D341Med (cell line): ENCODE measurements at regions not wholly inside any gene's neighbourhood (a gene's known extent, or its start where the extent isn't known, plus 50 kb on each side); places are given as distances from the start of the nearest gene placed in this dataset.
A peak's percentile ranks its signal among the peaks of the same experiment; 100 is the strongest.

Experiments used
- DNase-seq: peaks from one replicate; pipeline ENCODE4 v3.0.0; 2012; ENCODE audit warnings: low spot score

DNA sequence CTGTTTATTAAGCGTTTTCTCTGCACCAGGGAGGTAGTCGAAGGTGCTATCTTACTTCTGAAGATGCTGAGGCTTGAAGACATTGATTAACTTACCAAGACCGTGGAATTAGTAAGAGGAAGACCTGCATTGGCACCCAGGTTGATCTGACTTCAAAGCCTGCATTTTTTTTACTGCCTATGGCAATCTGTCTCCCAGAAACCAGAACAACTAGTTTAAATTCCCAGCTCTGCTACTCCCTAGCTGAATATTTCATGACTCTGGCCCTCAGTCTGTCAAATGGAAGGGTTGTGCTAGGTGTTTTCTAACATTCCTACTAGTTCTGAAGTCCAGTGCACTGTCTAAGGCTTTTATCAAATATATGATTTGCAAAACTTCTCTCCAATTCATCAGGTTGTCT, 52.0 kb upstream of the GRAMD1B start:
- DNase-seq = no peak

DNA sequence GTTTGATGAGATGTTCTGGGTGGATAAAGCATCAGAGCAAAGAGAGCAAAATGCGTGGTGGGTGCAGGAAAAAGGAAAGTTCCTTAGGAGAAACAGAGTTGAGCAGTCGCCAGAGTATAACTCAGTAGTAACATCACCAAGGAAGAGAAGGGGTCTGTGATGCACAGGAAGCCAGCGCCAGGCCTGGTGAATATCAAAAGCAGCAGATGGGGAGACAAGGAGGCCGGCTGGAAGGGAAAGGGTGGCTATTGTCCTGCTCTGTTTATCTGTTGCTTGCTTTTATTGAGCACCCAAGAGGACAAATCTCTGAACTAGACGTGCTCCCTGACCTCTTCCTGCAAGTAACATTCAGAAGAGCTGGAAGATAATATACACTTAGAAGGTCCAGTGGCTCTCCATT, 52.7 kb upstream of the GRAMD1B start:
- no peak for DNase-seq

DNA sequence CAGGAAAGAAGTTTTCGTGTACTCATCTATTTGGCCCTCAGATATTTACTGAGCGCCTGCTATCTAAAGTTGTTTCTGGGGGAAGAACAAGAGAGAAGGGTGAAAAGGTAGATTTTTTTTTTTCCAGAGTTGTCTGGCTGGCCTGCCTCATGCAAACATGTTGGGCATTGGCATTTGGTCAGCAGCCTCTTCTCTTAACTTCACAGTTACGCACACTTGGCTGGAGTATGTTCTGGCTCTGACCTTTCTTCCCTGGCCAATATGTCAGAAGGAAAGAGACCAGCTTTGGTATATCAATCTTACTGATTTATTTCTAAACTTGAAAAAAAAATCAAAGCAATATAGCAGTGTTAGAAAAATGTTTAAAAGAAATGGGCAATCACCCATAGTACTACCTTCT, 54.2 kb upstream of the GRAMD1B start:
- no peak for DNase-seq

DNA sequence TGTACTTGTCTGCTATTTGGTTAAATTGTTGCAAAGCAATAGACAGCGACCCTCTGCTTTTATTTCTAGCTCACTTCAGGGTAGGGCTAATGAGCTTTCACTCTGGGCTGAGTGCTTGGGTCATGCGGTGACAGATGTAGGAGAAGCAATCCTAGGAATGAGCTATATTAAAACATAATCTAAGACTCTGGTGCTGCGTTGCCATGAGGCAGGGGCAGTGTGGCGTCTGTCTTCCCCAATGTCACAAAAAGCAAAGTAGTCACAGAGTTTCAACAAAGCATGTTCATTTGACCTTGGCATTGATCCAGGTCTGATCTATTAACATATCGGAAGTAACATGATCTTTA, 55.5 kb upstream of the GRAMD1B start:
- no peak for DNase-seq

DNA sequence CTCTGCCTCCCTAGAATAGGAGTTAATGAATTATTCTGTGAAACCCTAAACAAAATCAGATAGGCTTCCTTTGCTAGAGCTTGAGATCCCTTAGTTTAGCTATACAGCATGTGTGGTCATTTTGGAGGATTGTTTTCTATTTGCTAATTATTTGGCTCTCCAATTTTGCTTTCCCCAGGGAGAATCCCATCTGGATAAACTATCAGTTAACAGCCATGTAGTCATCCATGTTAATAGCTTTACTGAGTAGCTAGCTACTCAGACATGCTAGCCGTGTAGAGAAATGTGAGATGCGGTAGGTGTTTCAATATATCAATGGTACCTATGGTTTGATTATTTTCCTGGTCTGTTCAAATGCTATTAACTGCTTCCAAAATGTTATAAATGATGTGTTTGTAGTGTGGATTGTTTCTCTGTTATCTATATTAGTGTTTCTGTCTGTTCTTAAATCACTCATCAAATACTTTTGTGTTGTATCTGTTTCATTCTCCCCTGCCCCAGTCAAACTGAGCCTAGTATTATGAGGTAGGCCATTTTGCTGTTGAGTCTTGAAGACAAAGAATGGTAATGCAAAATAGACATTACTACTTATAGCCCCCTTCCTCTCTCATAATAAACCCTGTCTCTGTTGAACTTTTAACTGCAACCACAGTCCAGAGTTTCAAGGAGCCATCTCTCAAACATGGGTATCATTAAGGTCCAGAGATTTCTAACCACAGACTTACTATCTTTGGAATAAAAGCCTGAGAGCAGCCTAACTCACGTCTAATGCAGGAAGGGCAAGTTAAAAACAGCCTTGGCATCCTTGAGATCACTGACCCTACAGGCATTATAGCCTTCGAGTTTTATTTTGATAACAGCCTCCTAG, 56.1 kb upstream of the GRAMD1B start:
- no peak for DNase-seq

DNA sequence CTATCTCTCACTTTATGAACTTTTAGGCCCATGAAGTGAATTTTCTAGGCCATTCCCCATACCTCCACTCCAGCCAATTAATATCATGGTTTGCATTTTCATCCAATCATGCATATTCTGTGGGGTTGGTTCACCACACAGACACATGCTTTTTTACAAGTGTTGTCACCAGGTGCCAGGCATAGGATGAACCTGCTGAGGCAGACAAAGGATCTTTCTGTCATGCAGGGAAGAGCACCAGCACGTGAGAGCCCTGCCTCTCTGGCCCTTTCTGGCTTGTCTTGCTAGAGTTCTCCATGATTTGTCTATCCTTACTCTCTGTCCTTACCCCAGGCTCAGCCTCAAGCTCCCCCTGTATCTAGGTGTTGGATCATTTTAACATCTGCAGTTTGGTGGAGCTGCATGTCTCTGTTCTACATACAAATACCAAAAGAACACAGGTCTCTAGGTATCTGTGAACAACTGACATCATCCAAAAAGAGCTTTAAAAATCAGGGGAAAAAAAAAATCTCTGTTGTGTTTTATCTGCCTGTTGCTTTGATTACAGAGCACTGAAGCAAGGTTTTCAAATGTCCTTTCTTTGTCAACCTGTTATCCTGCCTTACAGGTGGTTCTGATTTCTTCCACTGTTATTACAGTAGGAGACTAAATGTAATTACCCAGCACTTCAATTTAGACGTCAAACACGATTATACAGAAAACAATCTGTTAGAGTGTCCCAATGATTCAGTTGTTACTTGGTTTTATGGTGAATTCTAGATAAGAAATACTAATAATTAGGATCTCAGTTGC, 58.4 kb upstream of the GRAMD1B start:
- DNase-seq = no peak

DNA sequence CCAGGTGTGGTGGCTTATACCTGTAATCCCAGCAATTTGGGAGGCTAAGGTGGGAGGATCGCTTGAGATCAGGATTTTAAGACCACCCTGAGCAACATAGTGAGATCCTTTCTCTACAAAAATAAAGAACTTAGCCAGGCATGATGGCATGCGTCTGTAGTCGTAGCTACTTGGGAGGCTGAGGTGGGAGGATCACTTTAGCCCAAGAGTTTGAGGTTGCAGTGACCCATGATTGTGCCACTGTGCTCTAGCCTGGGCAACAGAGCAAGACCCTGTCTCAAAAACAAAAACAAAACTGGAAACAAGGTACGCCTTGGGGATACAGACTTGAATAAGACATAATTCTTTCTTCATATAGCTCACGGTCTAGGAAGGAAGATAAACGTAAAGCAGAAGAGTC, 63.1 kb upstream of the GRAMD1B start:
- no peak for DNase-seq

DNA sequence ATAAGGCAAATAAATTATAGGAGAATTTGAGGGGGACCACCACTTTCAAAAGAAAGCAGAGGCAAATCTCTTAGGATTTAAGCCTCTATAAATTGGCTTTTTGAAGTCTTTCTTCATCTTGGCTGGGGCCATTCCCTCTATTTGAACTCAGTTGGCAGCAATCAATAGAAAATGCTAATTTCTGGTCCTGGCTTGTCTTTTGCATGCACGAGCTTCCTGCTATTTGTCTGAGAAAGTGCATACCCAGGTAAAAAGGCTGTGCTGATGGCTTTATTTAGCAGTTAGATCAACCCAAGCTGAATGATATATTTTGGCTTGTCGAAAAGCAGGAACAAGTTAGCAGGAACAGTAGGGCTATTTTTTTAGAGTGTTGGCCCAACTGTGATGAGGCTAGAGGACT, 64.1 kb upstream of the GRAMD1B start:
- no peak for DNase-seq

DNA sequence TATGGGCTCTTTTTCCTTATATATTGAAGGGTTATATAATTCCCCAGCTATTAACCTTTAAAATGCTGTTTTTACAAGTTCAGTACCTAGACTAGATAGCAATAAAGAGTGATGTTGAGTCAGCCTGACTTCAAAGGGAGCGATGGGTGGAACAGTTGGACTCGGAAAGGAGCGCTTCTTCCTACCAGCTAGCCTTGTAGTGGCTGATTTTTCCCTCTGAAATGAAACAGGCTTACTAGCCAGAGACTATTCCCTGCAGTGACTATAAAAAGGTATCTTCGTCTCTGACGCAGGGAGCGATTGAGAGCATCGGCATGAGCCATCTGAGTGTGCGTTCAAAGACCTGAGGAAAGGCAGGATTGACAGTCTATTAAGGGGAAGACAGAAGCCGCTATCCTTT, 66.0 kb upstream of the GRAMD1B start:
- no peak for DNase-seq

DNA sequence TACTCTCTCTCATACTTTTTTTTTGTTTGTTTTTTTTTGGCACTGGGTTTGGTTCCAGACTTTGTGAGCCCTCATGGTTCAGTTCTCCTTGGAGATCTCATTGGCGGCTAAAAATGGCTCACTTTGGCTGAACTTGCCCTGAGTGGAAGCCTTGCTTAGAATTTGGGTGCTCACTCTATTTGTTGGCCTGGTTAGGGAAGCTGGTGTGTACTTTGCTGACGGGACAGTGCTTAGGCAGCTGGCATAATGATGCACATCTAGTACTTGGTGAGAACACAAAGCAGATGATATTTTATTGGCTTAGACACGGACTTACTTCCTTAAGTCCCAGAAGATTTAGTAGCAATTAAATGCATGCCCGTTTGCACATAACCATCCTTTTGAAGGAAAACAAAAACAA, 66.5 kb upstream of the GRAMD1B start:
- DNase-seq = no peak

DNA sequence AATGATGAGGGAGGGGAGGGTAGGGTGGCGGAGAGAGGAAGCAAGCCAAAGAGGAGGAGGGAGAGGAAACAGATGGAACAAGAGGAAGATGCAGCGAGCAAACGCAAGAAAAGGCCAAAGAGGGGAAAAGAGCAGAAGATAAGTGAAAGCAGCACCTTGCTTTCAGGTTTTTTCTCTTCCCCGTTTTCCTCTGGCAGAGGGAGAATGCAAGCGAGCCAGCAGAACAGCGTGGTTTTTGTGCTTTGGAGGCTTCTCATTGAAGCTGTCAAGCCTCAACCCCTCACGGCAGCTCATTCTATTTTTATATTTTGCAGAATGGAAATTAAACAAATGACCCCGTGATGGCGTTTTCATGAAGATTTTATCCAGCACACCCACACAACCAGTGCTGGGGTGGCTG, 67.1 kb upstream of the GRAMD1B start:
- no peak for DNase-seq

DNA sequence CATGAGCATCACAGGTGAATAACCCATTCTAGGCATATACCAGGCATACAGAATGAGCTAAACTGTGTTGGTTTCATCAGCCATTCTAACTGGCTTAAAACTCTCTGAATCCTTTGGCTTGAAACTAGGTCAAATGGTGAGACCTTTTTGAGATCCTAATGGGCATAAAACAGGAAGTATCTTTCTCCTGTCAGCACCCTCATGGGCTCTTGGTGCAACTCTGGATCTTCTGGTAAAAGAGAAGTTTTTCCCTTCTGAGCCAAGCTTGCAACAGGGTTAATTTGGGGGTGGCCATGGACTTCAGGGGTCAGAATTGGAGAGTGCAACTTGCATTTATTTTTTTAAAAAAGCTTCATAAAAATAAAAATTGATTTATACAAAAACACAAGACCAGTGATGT, 67.9 kb upstream of the GRAMD1B start:
- DNase-seq = no peak

DNA sequence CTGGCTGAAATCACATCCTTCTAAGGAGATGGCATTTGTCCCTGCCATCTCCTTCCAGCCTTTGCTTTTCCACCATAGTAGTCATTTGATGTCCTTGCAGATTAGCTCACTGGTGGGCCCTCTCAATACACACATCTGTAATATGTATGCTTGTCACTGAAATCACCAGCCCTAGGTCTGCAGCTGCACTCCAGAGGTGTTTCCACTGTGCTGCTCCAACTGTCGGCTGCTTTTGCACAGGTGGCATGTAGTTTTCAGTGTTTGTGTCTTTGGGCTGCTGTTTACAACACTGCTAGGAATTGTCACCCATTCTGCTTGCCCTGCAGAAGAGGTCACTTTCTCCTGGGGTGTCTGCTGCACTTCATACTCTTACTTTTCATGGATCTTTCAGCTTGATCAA, 69.0 kb upstream of the GRAMD1B start:
- no peak for DNase-seq

DNA sequence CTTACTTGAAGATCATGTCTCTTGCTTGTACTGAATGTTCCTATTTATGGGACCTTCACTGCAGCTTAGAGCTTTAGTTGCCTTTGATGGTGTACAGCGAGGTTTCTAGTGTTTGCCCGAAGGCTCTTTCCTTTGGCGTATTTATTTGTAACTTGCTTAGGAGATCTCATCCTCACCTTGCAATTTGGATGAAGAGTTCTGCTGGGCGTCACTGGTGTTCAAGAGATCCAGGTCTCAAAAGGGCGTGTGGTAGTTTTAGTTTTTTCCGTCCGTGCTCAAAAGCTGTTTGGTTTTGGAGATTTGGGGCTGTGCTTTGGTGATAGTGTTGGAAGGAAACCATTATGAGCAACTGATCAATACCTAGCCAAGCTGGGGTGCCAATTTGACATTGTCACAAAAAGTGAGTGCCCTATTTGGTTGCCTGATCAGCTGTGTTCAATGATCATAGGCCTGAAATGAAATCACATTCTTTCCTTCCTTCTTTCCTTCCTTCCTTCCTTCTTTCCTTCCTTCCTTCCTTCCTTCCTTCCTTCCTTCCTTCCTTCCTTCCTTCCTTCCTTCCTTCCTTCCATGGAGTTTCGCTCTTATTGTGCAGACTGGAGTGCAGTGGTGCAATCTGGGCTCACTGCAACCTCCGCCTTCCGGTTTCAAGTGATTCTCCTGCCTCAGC, 69.7 kb upstream of the GRAMD1B start:
- no peak for DNase-seq

DNA sequence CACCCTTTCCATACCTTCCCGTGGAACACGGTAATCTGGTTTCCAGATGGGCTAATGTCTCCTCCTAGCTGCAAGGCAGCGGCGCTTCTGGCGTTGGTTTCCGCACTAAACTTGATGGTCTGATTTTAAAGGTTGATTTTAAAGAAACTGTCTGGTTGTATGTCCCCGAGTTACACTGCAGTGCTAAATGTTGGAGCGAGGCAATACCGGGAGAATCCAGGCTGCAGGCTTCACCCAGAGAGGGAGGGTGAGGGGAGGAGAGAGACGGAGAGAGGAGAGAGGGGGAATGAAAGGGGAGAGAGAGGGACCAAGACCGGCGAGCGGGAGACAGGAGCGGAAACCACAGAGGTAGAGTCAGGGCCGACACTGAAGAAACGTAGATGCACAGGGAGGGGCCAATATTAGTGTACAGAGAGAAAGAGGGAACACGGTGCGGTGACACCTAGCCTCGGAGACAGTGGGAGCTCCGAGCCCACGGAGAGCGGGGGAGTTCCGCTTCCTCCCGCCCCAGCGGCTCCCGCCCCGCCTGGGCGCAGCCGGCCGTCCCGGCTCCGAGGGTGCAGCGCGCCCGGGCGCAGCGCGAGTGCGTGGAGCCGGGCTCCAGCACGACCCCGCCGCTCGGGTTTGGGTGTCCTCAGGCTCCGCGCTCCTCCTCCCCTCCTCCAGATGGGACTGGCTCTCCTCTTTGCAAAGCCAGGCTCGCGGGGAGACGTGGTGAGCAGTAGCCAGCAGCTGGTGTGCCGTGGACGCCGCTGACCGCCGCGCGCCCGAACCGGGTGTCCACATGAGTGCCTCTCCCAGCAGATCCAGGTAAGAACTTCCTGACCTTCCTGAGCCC, 71.9 kb upstream of the GRAMD1B start:
- peak; percentile 55 for DNase-seq

DNA sequence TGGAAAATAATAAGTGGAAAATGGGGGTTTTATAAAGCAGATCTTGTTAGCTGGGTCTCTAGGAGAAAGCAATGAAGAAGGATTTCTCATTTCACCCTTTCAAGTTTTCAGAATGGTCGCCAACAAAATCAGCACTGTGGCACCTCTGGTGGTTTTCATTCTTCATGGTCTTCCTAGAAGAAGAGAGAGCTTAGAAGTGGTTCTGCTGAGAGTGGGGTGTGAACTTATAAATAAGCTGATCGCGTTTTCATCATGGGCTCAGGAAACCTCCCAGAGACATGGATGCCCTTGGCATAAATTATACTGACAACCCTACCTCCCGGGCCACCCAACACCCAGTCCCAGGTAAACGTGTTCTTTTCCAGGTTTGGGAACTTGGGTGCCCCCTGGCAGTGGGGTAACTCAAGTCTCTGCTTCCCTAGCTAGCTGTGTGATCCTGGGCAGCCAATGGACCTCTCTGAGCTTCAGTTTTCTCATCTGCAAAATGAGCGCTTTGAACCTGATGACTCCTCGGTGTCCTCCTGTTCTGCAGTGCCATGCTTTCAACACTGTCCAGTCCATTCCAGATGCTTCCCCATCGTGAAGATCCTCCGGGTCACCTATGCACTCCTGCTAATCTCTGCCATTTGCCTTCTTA, 72.6 kb upstream of the GRAMD1B start:
- DNase-seq = no peak

DNA sequence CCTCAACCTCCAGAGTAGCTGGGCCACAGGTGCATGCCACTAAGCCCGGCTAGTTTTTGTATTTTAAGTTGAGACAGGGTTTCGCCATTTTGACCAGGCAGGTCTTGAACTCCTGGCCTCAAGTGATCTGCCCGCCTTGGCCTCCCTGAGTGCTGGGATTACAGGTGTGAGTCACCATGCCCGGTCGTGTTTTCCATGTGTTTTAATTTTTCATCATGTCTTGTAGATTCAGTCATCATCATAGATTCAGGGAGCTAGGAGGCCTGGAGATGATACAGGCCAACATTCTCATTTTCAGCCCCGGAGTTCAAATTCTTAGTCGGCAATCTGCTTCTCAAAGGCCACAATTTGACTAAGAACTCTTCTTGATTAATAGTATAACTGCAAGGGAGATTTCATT, 73.5 kb upstream of the GRAMD1B start:
- DNase-seq = no peak

DNA sequence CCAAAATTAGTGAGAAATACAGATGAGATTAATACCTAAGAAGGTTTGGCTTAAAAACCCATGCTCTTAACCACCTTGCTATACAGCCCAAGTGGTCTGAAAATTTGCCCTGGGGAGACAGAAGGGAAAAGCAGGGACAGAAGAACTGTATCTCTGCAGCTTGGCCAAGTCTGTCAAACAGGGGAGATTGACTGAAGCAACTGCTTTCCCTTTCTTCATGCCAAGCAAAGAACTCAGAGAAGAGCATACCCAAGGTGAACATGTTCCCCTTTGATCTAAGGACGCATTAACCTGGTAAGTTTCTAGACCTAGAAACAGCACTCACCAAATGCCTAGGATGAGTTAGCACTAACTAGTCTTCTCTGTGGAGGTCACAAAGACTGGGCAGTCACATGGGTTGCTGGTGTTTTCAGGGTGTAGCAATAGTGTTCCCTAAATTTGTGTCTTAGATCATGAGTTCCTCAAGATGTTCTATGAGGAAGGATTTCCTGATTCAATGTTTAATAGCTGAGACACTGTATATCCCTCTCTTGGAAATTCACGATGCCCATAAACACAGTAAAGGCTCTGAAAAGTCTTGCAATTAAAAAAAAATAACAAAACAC, 75.6 kb upstream of the GRAMD1B start:
- no peak for DNase-seq

DNA sequence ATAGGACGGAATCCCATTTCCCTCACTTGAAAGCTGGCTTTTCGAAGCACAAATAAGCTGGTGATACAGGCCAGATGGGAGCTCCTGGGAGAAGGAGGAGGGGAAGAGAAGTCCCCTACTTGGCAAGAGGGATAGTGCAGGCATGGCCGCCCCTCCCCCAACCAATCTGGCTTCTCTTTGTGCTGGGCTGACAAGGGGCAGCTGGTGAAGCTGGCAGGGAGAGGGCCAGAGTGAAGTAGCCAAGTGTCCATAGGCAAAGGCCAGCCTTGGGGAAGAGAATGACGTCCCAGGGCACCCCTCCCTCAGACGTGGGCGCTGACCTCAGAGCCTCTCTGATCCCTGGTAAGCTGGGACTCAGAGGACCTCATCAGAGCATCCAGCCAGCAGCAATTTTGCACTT, 78.7 kb upstream of the GRAMD1B start:
- DNase-seq = peak; percentile 74

DNA sequence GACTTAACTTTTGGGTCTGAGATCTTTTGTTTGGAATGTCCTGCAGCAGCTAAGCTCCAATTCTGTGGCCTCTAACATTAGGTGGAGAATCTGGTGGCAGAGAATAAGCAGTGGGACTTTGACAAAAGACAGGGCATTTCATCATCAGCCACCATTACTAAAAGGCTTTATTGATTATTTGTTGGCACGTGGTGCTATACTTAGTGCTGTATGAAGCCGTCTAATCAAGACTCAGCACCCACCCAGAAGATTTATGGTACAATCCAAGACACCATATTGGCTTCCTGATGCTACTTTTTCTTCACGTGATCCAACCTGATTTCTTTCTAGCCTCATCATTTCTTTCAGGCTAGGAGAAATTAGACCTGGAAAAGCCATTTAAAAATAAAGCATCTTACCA, 80.7 kb upstream of the GRAMD1B start:
- DNase-seq = no peak

DNA sequence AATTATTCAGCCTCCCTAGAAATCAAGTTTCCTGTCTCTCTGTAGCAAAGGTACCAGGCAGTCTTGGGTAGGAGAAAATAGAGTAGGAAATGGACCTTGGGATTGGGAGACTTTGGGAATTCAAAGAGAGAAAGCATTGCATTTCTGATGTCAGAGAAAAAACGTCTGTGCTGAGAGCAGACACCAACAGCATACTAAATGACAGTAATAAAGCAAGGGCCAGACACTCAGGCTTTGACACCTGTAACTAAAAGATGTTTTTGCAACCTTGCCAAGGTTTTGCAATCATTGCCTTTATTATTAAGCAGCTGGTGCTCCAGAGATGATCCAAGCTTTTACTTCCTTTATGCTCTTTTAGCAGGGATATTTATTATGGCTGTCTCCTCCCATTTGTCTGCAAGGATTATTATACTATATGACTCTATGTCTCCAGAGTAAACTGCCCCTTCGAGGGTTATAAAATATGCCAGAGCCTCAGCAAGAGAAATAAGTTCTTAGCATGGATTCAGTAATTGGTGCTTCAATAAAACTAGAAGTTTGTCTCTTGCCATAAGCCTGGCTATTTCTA, 85.2 kb upstream of the GRAMD1B start:
- DNase-seq = no peak
